Liver (tissue), 8 donors: ENCODE measurements at regions not wholly inside any gene's neighbourhood (a gene's known extent, or its start where the extent isn't known, plus 50 kb on each side); places are given as distances from the start of the nearest gene placed in this dataset.
"Not testable (repeated sequence)": the region's sequence is repeated elsewhere in the genome, so short reads cannot be mapped to it uniquely, and the experiment has no call there.

ENCODE experiments used
- DNase-seq: peaks from one replicate; pipeline ENCODE4 v3.0.0-alpha.2; 2017; ENCODE audit warnings: low spot score
- H3K27ac ChIP-seq, 2 donors: one replicate each; pipeline ENCODE4 v1.7.0; 2013; ENCODE audit warnings: inconsistent platforms in 2 of 2, low read length in 2 of 2, control low read depth in 1 of 2, low read depth in 1 of 2, mild to moderate bottlenecking in 1 of 2
- H3K27me3 ChIP-seq, 4 donors: one replicate each; pipeline versions ENCODE4 v1.6.1 to v1.7.0; 2013; ENCODE audit warnings: low read length in 3 of 4, inconsistent platforms in 1 of 4, mild to moderate bottlenecking in 1 of 4, moderate library complexity in 1 of 4; ENCODE audit not compliant: control insufficient read depth in 4 of 4, insufficient read depth in 4 of 4
- H3K36me3 ChIP-seq, 4 donors: one replicate each; pipeline versions ENCODE4 v1.6.1 to v1.7.0; 2013; ENCODE audit warnings: low read length in 3 of 4, mild to moderate bottlenecking in 3 of 4, low read depth in 1 of 4, moderate library complexity in 1 of 4; ENCODE audit not compliant: control insufficient read depth in 4 of 4, insufficient read depth in 3 of 4
- H3K4me1 ChIP-seq, 4 donors: one replicate each; pipeline versions ENCODE4 v1.6.1 to v1.7.0; 2013; ENCODE audit warnings: low read length in 3 of 4, mild to moderate bottlenecking in 3 of 4, moderate library complexity in 1 of 4; ENCODE audit not compliant: control insufficient read depth in 4 of 4, insufficient read depth in 4 of 4
- H3K4me3 ChIP-seq, 3 donors: one replicate each; pipeline versions ENCODE4 v1.6.1 to v1.7.0; 2013; ENCODE audit warnings: low read length in 3 of 3, control low read depth in 1 of 3, low read depth in 1 of 3, mild to moderate bottlenecking in 1 of 3
- H3K9ac ChIP-seq, 2 donors: one replicate each; pipeline ENCODE4 v1.7.0; 2013; ENCODE audit warnings: low read length in 2 of 2, mild to moderate bottlenecking in 2 of 2, moderate library complexity in 2 of 2, control low read depth in 1 of 2, low read depth in 1 of 2
- H3K9me3 ChIP-seq, 4 donors: one replicate each; pipeline versions ENCODE4 v1.6.1 to v1.7.0; 2013; ENCODE audit warnings: low read length in 3 of 4; ENCODE audit not compliant: control insufficient read depth in 4 of 4
- EGR1 ChIP-seq, 2 donors: IDR thresholded peaks; 2 replicates each; pipeline ENCODE4 v1.6.1; 2016 to 2018; ENCODE audit warnings: antibody characterized with exemption in 2 of 2, low read depth in 2 of 2
- FOXA1 ChIP-seq: IDR thresholded peaks from 2 replicates; pipeline ENCODE4 v1.6.1; 2016; ENCODE audit warnings: antibody characterized with exemption
- GABPA ChIP-seq, 2 donors: IDR thresholded peaks in 1 of 2; conservative IDR thresholded peaks in 1 of 2; 2 replicates each; pipeline ENCODE4 v1.6.1; 2016; ENCODE audit warnings: antibody characterized with exemption in 2 of 2, mild to moderate bottlenecking in 1 of 2, moderate library complexity in 1 of 2
- HNF4A ChIP-seq, 2 donors: conservative IDR thresholded peaks; 2 replicates each; pipeline ENCODE4 v1.6.1; 2016; ENCODE audit warnings: antibody characterized with exemption in 2 of 2, mild to moderate bottlenecking in 2 of 2
- HNF4G ChIP-seq: IDR thresholded peaks from 2 replicates; pipeline ENCODE4 v1.6.1; 2016; ENCODE audit warnings: antibody characterized with exemption
- JUND ChIP-seq, 2 donors: IDR thresholded peaks; 2 replicates each; pipeline ENCODE4 v1.6.1; 2016; ENCODE audit warnings: antibody characterized with exemption in 2 of 2
- MAX ChIP-seq: IDR thresholded peaks from 2 replicates; pipeline ENCODE4 v1.6.1; 2016; ENCODE audit warnings: antibody characterized with exemption
- NR2F2 ChIP-seq: IDR thresholded peaks from 2 replicates; pipeline ENCODE4 v1.6.1; 2016; ENCODE audit warnings: antibody characterized with exemption
- RAD21 ChIP-seq, 2 donors: IDR thresholded peaks; 2 replicates each; pipeline ENCODE4 v1.6.1; 2016; ENCODE audit warnings: antibody characterized with exemption in 2 of 2, mild to moderate bottlenecking in 2 of 2
- RXRA ChIP-seq, 2 donors: IDR thresholded peaks; 2 replicates each; pipeline ENCODE4 v1.6.1; 2017 to 2018; ENCODE audit warnings: antibody characterized with exemption in 2 of 2, mild to moderate bottlenecking in 1 of 2
- SP1 ChIP-seq: IDR thresholded peaks from 2 replicates; pipeline ENCODE4 v1.6.1; 2018; ENCODE audit warnings: antibody characterized with exemption, mild to moderate bottlenecking
- TAF1 ChIP-seq: conservative IDR thresholded peaks from 2 replicates; pipeline ENCODE4 v1.6.1; 2016; ENCODE audit warnings: antibody characterized with exemption, mild to moderate bottlenecking
- YY1 ChIP-seq: IDR thresholded peaks from 2 replicates; pipeline ENCODE4 v1.6.1; 2016; ENCODE audit warnings: antibody characterized with exemption, mild to moderate bottlenecking
- WGBS: extraction: QIAGEN DNeasy Blood & Tissue Kit; methylation state at CpG from one replicate; pipeline ENCODE4 v1.1.7; 2013; 5-methylcytosine and 5-hydroxymethylcytosine counted together
- TF ChIP-seq, protein P1 (sequence below): IDR thresholded peaks from 2 replicates; pipeline ENCODE4 v1.6.1; 2016; ENCODE audit warnings: antibody characterized with exemption
- TF ChIP-seq, protein P2 (sequence below): IDR thresholded peaks from 2 replicates; pipeline ENCODE4 v1.6.1; 2016; ENCODE audit warnings: antibody characterized with exemption
- TF ChIP-seq, protein P3 (sequence below): IDR thresholded peaks from 2 replicates; pipeline ENCODE4 v1.6.1; 2016; ENCODE audit warnings: antibody characterized with exemption, mild to moderate bottlenecking
- TF ChIP-seq, protein P4 (sequence below): fragments of 150-350 bp; IDR thresholded peaks from 2 replicates; pipeline ENCODE4 v1.5.1; 2017; ENCODE audit warnings: improper control_type of control experiment, low read depth, low read length; ENCODE audit not compliant: missing input control
- donor health status: healthy.
- donor health status: healthy.
- donor health status: healthy.
- donor health status: healthy.
- donor health status: healthy.

- not testable (repeated sequence) for H3K36me3 ChIP-seq, H3K9me3 ChIP-seq, H3K27me3 ChIP-seq, H3K4me3 ChIP-seq, H3K27ac ChIP-seq, H3K4me1 ChIP-seq, DNase-seq, H3K9ac ChIP-seq
- TF ChIP-seq MAX (peak; percentile 14), HNF4A (conservative IDR thresholded peaks at IDR 0.05) (peak; percentile 7 to 57), RXRA (IDR thresholded peaks at IDR 0.05) (peak in 1 of 2 donors; percentile 31)
- 63% methylated on average over 12 of the region's 12 CpGs for WGBS
These were observed 871.7 kb downstream of the IGSF11 start for GRCh38 chr3:118162627-118163588.

DNA sequence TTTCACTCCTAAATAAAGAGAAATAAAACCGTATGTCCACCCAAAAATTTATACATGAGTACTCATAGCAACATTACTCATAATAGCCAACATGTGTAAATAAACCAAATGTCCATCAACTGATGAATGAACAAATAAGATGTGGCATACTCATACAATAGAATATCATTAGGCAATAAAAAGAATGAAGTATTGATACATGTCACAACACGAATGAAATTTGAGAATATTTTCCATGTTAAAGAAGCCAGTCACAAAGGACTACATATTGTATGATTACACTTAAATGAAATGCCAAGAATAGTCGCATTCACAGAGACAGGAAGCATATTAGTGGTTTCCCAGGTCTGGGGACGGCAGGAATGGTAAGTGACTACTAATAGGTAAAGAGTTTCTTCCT, 869.2 kb downstream of the IGSF11 start:
- H3K27me3 ChIP-seq, result no peaks in the 10 kb centered on the region
- peaks cover 0 to 2% (median 0%) of the 10 kb centered on the region in 4 donors for H3K4me1 ChIP-seq
- H3K9me3 ChIP-seq, result peaks cover 0 to 3% (median 0%) of the 10 kb centered on the region in 4 donors
- no peak for DNase-seq
- H3K9ac ChIP-seq, result no peak overlapping the region
- H3K27ac ChIP-seq, result no peak overlapping the region
- no peaks in the 10 kb centered on the region for H3K36me3 ChIP-seq
- H3K4me3 ChIP-seq, result no peak overlapping the region
- TF ChIP-seq HNF4G (no peak), YY1 (no peak), NR2F2 (no peak), FOXA1 (no peak), JUND (IDR thresholded peaks at IDR 0.05) (no peak), SP1 (no peak)
- TF ChIP-seq, protein P1, sequence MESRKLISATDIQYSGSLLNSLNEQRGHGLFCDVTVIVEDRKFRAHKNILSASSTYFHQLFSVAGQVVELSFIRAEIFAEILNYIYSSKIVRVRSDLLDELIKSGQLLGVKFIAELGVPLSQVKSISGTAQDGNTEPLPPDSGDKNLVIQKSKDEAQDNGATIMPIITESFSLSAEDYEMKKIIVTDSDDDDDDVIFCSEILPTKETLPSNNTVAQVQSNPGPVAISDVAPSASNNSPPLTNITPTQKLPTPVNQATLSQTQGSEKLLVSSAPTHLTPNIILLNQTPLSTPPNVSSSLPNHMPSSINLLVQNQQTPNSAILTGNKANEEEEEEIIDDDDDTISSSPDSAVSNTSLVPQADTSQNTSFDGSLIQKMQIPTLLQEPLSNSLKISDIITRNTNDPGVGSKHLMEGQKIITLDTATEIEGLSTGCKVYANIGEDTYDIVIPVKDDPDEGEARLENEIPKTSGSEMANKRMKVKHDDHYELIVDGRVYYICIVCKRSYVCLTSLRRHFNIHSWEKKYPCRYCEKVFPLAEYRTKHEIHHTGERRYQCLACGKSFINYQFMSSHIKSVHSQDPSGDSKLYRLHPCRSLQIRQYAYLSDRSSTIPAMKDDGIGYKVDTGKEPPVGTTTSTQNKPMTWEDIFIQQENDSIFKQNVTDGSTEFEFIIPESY, result no peak
- TF ChIP-seq, protein P2, sequence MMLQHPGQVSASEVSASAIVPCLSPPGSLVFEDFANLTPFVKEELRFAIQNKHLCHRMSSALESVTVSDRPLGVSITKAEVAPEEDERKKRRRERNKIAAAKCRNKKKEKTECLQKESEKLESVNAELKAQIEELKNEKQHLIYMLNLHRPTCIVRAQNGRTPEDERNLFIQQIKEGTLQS, result no peak
- 73% methylated on average over 4 of the region's 4 CpGs for WGBS

DNA sequence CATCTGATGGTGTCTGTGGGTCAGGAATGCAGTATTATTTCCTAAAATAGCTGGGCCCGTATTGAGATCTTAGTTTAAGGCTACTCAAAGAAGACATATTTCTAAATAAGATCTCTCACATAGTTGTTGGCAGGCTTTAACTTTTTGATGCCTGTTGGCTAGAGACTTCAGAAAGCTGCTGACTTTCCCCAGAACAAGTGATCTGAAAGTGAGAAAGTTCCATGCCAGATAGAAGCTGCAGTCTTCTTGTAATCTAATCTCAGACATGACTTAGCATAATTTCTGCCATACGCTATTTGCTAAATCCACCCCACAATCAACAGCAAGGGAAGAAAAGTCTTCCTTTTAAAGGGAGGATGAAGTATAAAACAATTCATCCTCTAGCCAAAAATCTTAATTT, 867.1 kb downstream of the IGSF11 start:
- H3K36me3 ChIP-seq, result no peaks in the 10 kb centered on the region
- DNase-seq, result no peak
- H3K27me3 ChIP-seq, result no peaks in the 10 kb centered on the region
- no peak for TF ChIP-seq RAD21 (IDR thresholded peaks at IDR 0.05)
- TF ChIP-seq GABPA (IDR thresholded peaks at IDR 0.05 in 1 of 2, conservative IDR thresholded peaks at IDR 0.05 in 1 of 2), result no peak
- TF ChIP-seq, protein P3, sequence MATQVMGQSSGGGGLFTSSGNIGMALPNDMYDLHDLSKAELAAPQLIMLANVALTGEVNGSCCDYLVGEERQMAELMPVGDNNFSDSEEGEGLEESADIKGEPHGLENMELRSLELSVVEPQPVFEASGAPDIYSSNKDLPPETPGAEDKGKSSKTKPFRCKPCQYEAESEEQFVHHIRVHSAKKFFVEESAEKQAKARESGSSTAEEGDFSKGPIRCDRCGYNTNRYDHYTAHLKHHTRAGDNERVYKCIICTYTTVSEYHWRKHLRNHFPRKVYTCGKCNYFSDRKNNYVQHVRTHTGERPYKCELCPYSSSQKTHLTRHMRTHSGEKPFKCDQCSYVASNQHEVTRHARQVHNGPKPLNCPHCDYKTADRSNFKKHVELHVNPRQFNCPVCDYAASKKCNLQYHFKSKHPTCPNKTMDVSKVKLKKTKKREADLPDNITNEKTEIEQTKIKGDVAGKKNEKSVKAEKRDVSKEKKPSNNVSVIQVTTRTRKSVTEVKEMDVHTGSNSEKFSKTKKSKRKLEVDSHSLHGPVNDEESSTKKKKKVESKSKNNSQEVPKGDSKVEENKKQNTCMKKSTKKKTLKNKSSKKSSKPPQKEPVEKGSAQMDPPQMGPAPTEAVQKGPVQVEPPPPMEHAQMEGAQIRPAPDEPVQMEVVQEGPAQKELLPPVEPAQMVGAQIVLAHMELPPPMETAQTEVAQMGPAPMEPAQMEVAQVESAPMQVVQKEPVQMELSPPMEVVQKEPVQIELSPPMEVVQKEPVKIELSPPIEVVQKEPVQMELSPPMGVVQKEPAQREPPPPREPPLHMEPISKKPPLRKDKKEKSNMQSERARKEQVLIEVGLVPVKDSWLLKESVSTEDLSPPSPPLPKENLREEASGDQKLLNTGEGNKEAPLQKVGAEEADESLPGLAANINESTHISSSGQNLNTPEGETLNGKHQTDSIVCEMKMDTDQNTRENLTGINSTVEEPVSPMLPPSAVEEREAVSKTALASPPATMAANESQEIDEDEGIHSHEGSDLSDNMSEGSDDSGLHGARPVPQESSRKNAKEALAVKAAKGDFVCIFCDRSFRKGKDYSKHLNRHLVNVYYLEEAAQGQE, result no peak
- TF ChIP-seq HNF4G, result no peak
- TF ChIP-seq FOXA1, result no peak
- TF ChIP-seq, protein P2, result no peak
- TF ChIP-seq, protein P4, sequence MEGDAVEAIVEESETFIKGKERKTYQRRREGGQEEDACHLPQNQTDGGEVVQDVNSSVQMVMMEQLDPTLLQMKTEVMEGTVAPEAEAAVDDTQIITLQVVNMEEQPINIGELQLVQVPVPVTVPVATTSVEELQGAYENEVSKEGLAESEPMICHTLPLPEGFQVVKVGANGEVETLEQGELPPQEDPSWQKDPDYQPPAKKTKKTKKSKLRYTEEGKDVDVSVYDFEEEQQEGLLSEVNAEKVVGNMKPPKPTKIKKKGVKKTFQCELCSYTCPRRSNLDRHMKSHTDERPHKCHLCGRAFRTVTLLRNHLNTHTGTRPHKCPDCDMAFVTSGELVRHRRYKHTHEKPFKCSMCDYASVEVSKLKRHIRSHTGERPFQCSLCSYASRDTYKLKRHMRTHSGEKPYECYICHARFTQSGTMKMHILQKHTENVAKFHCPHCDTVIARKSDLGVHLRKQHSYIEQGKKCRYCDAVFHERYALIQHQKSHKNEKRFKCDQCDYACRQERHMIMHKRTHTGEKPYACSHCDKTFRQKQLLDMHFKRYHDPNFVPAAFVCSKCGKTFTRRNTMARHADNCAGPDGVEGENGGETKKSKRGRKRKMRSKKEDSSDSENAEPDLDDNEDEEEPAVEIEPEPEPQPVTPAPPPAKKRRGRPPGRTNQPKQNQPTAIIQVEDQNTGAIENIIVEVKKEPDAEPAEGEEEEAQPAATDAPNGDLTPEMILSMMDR, result no peak
- no peak for TF ChIP-seq EGR1 (IDR thresholded peaks at IDR 0.05; ENCODE audit: low read depth in 2 of 2)
- no peak for TF ChIP-seq TAF1
- H3K27ac ChIP-seq, result no peak overlapping the region
- H3K9me3 ChIP-seq, result peaks cover 0 to 2% (median 0%) of the 10 kb centered on the region in 4 donors
- H3K9ac ChIP-seq, result no peak overlapping the region
- WGBS, result 72% methylated on average over 2 of the region's 2 CpGs
- H3K4me1 ChIP-seq, result peaks cover 0 to 2% (median 0%) of the 10 kb centered on the region in 4 donors
- no peak overlapping the region for H3K4me3 ChIP-seq
